22Rv1 (cell line): ENCODE measurements at regions not wholly inside any gene's neighbourhood (a gene's known extent, or its start where the extent isn't known, plus 50 kb on each side); places are given as distances from the start of the nearest gene placed in this dataset.

Source experiments
- ZFX ChIP-seq: fragments of 450-650 bp; IDR thresholded peaks from 2 replicates; pipeline ENCODE4 v1.6.1; 2017; ENCODE audit warnings: antibody characterized with exemption, borderline replicate concordance
- TF ChIP-seq, protein P1 (sequence below): fragments of 450-650 bp; IDR thresholded peaks from 2 replicates; pipeline ENCODE4 v1.5.1; 2017; ENCODE audit warnings: mild to moderate bottlenecking

DNA sequence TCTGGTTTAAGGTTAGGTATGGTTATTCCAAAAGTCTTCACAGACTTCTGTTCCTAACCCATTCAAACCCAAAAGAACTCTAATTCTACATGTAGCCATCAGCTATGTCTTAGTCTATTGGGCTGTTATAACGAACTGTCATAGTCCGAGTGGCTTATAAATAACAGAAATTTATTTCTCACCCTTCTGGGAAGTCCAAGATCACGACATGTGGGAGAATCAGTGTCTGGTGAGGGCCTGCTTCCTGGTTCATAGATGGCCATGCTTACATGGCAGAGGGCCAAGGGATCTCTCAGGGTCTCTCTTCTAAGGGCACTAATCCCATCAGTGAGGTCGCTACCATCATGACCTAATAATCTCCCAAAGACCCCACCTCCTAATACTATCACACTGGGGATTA lies 103.0 kb upstream of the PPP2R5A start:
- TF ChIP-seq, protein P1, sequence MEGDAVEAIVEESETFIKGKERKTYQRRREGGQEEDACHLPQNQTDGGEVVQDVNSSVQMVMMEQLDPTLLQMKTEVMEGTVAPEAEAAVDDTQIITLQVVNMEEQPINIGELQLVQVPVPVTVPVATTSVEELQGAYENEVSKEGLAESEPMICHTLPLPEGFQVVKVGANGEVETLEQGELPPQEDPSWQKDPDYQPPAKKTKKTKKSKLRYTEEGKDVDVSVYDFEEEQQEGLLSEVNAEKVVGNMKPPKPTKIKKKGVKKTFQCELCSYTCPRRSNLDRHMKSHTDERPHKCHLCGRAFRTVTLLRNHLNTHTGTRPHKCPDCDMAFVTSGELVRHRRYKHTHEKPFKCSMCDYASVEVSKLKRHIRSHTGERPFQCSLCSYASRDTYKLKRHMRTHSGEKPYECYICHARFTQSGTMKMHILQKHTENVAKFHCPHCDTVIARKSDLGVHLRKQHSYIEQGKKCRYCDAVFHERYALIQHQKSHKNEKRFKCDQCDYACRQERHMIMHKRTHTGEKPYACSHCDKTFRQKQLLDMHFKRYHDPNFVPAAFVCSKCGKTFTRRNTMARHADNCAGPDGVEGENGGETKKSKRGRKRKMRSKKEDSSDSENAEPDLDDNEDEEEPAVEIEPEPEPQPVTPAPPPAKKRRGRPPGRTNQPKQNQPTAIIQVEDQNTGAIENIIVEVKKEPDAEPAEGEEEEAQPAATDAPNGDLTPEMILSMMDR = no peak
- TF ChIP-seq ZFX = no peak
